Sigmoid colon (tissue), 6 donors: ENCODE measurements at regions not wholly inside any gene's neighbourhood (a gene's known extent, or its start where the extent isn't known, plus 50 kb on each side); places are given as distances from the start of the nearest gene placed in this dataset.

Experiments used
- DNase-seq: peaks from one replicate; pipeline ENCODE4 v3.0.0-alpha.2; 2019
- H3K27ac ChIP-seq, 4 donors: fragments of 200-600 bp; sonication (generic); one replicate each; pipeline ENCODE4 v1.5.1; 2016 to 2019; ENCODE audit warnings: mild to moderate bottlenecking in 1 of 4
- H3K27me3 ChIP-seq, 3 donors: fragments of 200-600 bp; sonication (generic); one replicate each; pipeline ENCODE4 v1.5.1; 2019; ENCODE audit warnings: mild to moderate bottlenecking in 1 of 3
- H3K36me3 ChIP-seq, 4 donors: fragments of 200-600 bp; sonication (generic); one replicate each; pipeline ENCODE4 v1.5.1; 2016 to 2019
- H3K4me1 ChIP-seq, 4 donors: fragments of 200-600 bp; sonication (generic); one replicate each; pipeline ENCODE4 v1.5.1; 2017 to 2019
- H3K4me3 ChIP-seq, 4 donors: fragments of 200-600 bp; sonication (generic); one replicate each; pipeline ENCODE4 v1.5.1; 2017 to 2019; ENCODE audit warnings: mild to moderate bottlenecking in 2 of 4, moderate library complexity in 1 of 4
- H3K9me3 ChIP-seq, 4 donors: fragments of 200-600 bp in 3 of 4; sonication (generic) in 3 of 4; one replicate each; pipeline versions ENCODE4 v1.5.1 to v1.6.1; 2013 to 2019
- CTCF ChIP-seq, 4 experiments: fragments of 450-650 bp in 3 of 4; fragments of 200-600 bp in 1 of 4; IDR thresholded peaks; one replicate each; pipeline ENCODE4 v1.5.1; 2016 to 2019; ENCODE audit warnings: antibody characterized with exemption in 4 of 4, mild to moderate bottlenecking in 3 of 4, moderate library complexity in 2 of 4
- EP300 ChIP-seq, 4 donors: sonication (generic); formaldehyde crosslinking; IDR thresholded peaks; one replicate each; pipeline ENCODE4 v1.6.1; 2017; ENCODE audit warnings: antibody characterized with exemption in 4 of 4
- POLR2A ChIP-seq, 2 donors: fragments of 450-650 bp; IDR thresholded peaks; one replicate each; pipeline ENCODE4 v1.6.1; 2016; ENCODE audit warnings: antibody characterized with exemption in 2 of 2, mild to moderate bottlenecking in 2 of 2, moderate library complexity in 2 of 2
- POLR2AphosphoS5 ChIP-seq, 4 donors: sonication (generic); formaldehyde crosslinking; IDR thresholded peaks; one replicate each; pipeline ENCODE4 v1.6.1; 2017; ENCODE audit warnings: antibody characterized with exemption in 4 of 4
- WGBS, 2 donors: extraction: QIAGEN DNeasy Blood & Tissue Kit; methylation state at CpG; one replicate each; pipeline ENCODE4 v1.1.7; 2013; 5-methylcytosine and 5-hydroxymethylcytosine counted together
- intact Hi-C: fragments of 100-400 bp; cut with DNase I; formaldehyde crosslinking; loops from one replicate; pipeline ENCODE4 v1.15.1; 2023
- donor health status: healthy with polysubstance abuse.
- donor health status: healthy.

GRCh38 chr5:82698026-82698425 lies 379.2 kb downstream of the TMEM167A start:
- WGBS, 2 donors = 58 to 85% methylated on average over 1 of the region's 1 CpG
- intact Hi-C loops = no loop called here
- H3K27me3 ChIP-seq = no peaks in the 10 kb centered on the region

GRCh38 chr5:82694711-82695285 lies 382.4 kb downstream of the TMEM167A start:
- H3K27me3 ChIP-seq = no peaks in the 10 kb centered on the region
- H3K4me3 ChIP-seq = no peak overlapping the region
- no peaks in the 10 kb centered on the region for H3K9me3 ChIP-seq
- 63 to 81% methylated on average over 2 of the region's 2 CpGs for WGBS, 2 donors
- H3K36me3 ChIP-seq = no peaks in the 10 kb centered on the region
- H3K4me1 ChIP-seq = no peaks in the 10 kb centered on the region
- TF ChIP-seq POLR2AphosphoS5 (IDR thresholded peaks at IDR 0.05) = no peak
- no peak for TF ChIP-seq EP300 (IDR thresholded peaks at IDR 0.05)
- DNase-seq = no peak
- intact Hi-C loops = no loop called here
- H3K27ac ChIP-seq = no peak overlapping the region

More at GRCh38 chr5:82698026-82698425, 379.2 kb downstream of the TMEM167A start:
- Histone ChIP-seq H3K9me3 (no peaks in the 10 kb centered on the region), H3K4me1 (peaks cover 0 to 10% (median 0%) of the 10 kb centered on the region in 4 donors), H3K27ac (no peak overlapping the region), H3K4me3 (no peak overlapping the region), H3K36me3 (no peaks in the 10 kb centered on the region)
- TF ChIP-seq POLR2A (IDR thresholded peaks at IDR 0.05) = no peak
- TF ChIP-seq POLR2AphosphoS5 (IDR thresholded peaks at IDR 0.05) = no peak
- TF ChIP-seq CTCF (IDR thresholded peaks at IDR 0.05) = no peak
- no peak for TF ChIP-seq EP300 (IDR thresholded peaks at IDR 0.05)
- no peak for DNase-seq

- intact Hi-C loops = no loop called here
- TF ChIP-seq CTCF (IDR thresholded peaks at IDR 0.05) (no peak), POLR2AphosphoS5 (IDR thresholded peaks at IDR 0.05) (no peak), POLR2A (IDR thresholded peaks at IDR 0.05) (no peak), EP300 (IDR thresholded peaks at IDR 0.05) (no peak)
- Histone ChIP-seq H3K4me3 (no peak overlapping the region), H3K4me1 (no peaks in the 10 kb centered on the region), H3K27ac (no peak overlapping the region), H3K27me3 (no peaks in the 10 kb centered on the region), H3K9me3 (no peaks in the 10 kb centered on the region), H3K36me3 (no peaks in the 10 kb centered on the region)
- 81 to 83% methylated on average over 2 of the region's 2 CpGs for WGBS, 2 donors
- DNase-seq = no peak
Measured at GRCh38 chr5:82692826-82693225, 384.4 kb downstream of the TMEM167A start.

GRCh38 chr5:82684659-82685058 lies 392.5 kb downstream of the TMEM167A start:
- DNase-seq = no peak
- Histone ChIP-seq H3K27ac (no peak overlapping the region), H3K4me1 (no peaks in the 10 kb centered on the region), H3K27me3 (no peaks in the 10 kb centered on the region), H3K9me3 (no peaks in the 10 kb centered on the region), H3K36me3 (no peaks in the 10 kb centered on the region), H3K4me3 (no peak overlapping the region)
- WGBS, 2 donors = 92 to 95% methylated on average over 2 of the region's 2 CpGs
- intact Hi-C loops = no loop called here
- no peak for TF ChIP-seq POLR2A (IDR thresholded peaks at IDR 0.05)
- TF ChIP-seq EP300 (IDR thresholded peaks at IDR 0.05) = no peak
- no peak for TF ChIP-seq POLR2AphosphoS5 (IDR thresholded peaks at IDR 0.05)
- TF ChIP-seq CTCF (IDR thresholded peaks at IDR 0.05) = no peak

- Histone ChIP-seq H3K36me3 (no peaks in the 10 kb centered on the region), H3K27ac (no peak overlapping the region), H3K9me3 (no peaks in the 10 kb centered on the region), H3K4me3 (no peak overlapping the region), H3K27me3 (no peaks in the 10 kb centered on the region), H3K4me1 (no peaks in the 10 kb centered on the region)
- intact Hi-C loops = no loop called here
- no peak for DNase-seq
- no peak for TF ChIP-seq CTCF (IDR thresholded peaks at IDR 0.05)
- TF ChIP-seq POLR2AphosphoS5 (IDR thresholded peaks at IDR 0.05) = no peak
- no peak for TF ChIP-seq EP300 (IDR thresholded peaks at IDR 0.05)
- TF ChIP-seq POLR2A (IDR thresholded peaks at IDR 0.05) = no peak
- WGBS, 2 donors = 88 to 89% methylated on average over 2 of the region's 2 CpGs
Measured at GRCh38 chr5:82684165-82684564, 393.0 kb downstream of the TMEM167A start.
